Neural progenitor cell (in vitro differentiated cells): ENCODE measurements at regions not wholly inside any gene's neighbourhood (a gene's known extent, or its start where the extent isn't known, plus 50 kb on each side); places are given as distances from the start of the nearest gene placed in this dataset.
A peak's percentile ranks its signal among the peaks of the same experiment; 100 is the strongest.

Experiments
- DNase-seq: peaks from one replicate; pipeline ENCODE4 v3.0.0-alpha.2; 2016; ENCODE audit warnings: low spot score
- H2AFZ ChIP-seq: fragments of 200-600 bp; sonication (generic); replicated peaks from 2 replicates; pipeline ENCODE4 v1.6.1; 2016; ENCODE audit warnings: antibody characterized with exemption
- H3F3A ChIP-seq: fragments of 200-600 bp; sonication (generic); 2 replicates; pipeline ENCODE4 v1.6.1; 2016; ENCODE audit warnings: antibody characterized with exemption, low read depth
- H3K27ac ChIP-seq: fragments of 200-600 bp; sonication (generic); 2 replicates; pipeline ENCODE4 v1.5.1; 2016; ENCODE audit warnings: mild to moderate bottlenecking
- H3K27me3 ChIP-seq: fragments of 200-600 bp; sonication (generic); 2 replicates; pipeline ENCODE4 v1.6.1; 2016; ENCODE audit warnings: mild to moderate bottlenecking, moderate library complexity
- H3K36me3 ChIP-seq: fragments of 200-600 bp; sonication (generic); 2 replicates; pipeline ENCODE4 v1.5.1; 2016
- H3K4me1 ChIP-seq: fragments of 200-600 bp; sonication (generic); 2 replicates; pipeline ENCODE4 v1.6.1; 2016; ENCODE audit warnings: mixed run types
- H3K4me2 ChIP-seq: fragments of 200-600 bp; sonication (generic); 2 replicates; pipeline ENCODE4 v1.6.1; 2016
- H3K4me3 ChIP-seq: fragments of 200-600 bp; sonication (generic); 2 replicates; pipeline ENCODE4 v1.5.1; 2016
- H3K79me2 ChIP-seq: fragments of 200-600 bp; sonication (generic); 2 replicates; pipeline ENCODE4 v1.6.1; 2016; ENCODE audit warnings: low read depth
- H3K9ac ChIP-seq: fragments of 200-600 bp; sonication (generic); 2 replicates; pipeline ENCODE4 v1.6.1; 2016
- H3K9me3 ChIP-seq: fragments of 200-600 bp; sonication (generic); 2 replicates; pipeline ENCODE4 v1.5.1; 2016; ENCODE audit warnings: low read depth
- H4K20me1 ChIP-seq: fragments of 200-600 bp; sonication (generic); 2 replicates; pipeline ENCODE4 v1.6.1; 2016; ENCODE audit warnings: low read depth
- H3K27ac Mint-ChIP-seq: 3 replicates; pipeline ENCODE4 v1.8.0; 2021; ENCODE audit warnings: mixed read lengths
- H3K27me3 Mint-ChIP-seq: 2 replicates; pipeline ENCODE4 v1.8.0; 2022; ENCODE audit warnings: low read depth, mild to moderate bottlenecking, inconsistent platforms, moderate library complexity, mixed read lengths; ENCODE audit not compliant: insufficient read depth
- H3K36me3 Mint-ChIP-seq: 3 replicates; pipeline ENCODE4 v1.8.0; 2021; ENCODE audit warnings: mixed read lengths
- H3K4me1 Mint-ChIP-seq: 3 replicates; pipeline ENCODE4 v1.8.0; 2021; ENCODE audit warnings: mixed read lengths
- H3K4me3 Mint-ChIP-seq: 3 replicates; pipeline ENCODE4 v1.8.0; 2021; ENCODE audit warnings: mild to moderate bottlenecking, moderate library complexity, mixed read lengths
- H3K9me3 Mint-ChIP-seq: 3 replicates; pipeline ENCODE4 v1.8.0; 2020; ENCODE audit warnings: mixed read lengths
- EZH2 ChIP-seq: fragments of 200-600 bp; sonication (generic); IDR thresholded peaks from 2 replicates; pipeline ENCODE4 v1.6.1; 2017; ENCODE audit warnings: antibody characterized with exemption, mild to moderate bottlenecking, moderate library complexity
- EZH2phosphoT487 ChIP-seq: fragments of 200-600 bp; sonication (generic); IDR thresholded peaks from 2 replicates; pipeline ENCODE4 v1.6.1; 2017; ENCODE audit warnings: antibody characterized with exemption
- TF ChIP-seq, protein P1 (sequence below): fragments of 200-600 bp; sonication (generic); IDR thresholded peaks from 2 replicates; pipeline ENCODE4 v1.5.1; 2017; ENCODE audit warnings: antibody characterized with exemption, mild to moderate bottlenecking

DNA sequence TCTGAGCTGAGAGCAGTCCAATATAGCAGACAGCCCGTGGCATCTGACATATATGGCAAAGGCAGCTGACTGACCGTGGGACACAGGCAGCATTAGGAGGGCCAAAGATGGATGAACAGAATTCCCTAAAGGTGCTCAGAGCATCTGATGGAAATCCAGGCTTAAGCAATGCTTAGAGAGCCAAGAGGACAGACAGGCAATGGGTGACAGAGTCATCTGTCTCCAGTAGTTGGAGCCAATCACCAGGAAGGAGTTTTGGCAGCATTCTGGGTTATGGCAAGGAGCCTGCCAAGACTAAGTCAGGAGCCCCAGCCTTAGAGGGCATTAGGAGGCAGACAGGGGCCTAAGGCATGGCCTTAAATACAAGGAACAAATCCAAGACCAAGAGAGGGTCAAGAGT lies 153.3 kb upstream of the USP9X start:
- no peak overlapping the region for H3K27ac Mint-ChIP-seq
- H4K20me1 ChIP-seq = no peaks in the 10 kb centered on the region
- no peaks in the 10 kb centered on the region for H3K9me3 ChIP-seq
- peaks cover 2% of the 10 kb centered on the region for H3K27me3 Mint-ChIP-seq
- peaks cover 12% of the 10 kb centered on the region for H3K4me1 Mint-ChIP-seq
- H3K4me2 ChIP-seq = no peak overlapping the region
- no peak overlapping the region for H3K9ac ChIP-seq
- no peaks in the 10 kb centered on the region for H3F3A ChIP-seq
- TF ChIP-seq, protein P1, sequence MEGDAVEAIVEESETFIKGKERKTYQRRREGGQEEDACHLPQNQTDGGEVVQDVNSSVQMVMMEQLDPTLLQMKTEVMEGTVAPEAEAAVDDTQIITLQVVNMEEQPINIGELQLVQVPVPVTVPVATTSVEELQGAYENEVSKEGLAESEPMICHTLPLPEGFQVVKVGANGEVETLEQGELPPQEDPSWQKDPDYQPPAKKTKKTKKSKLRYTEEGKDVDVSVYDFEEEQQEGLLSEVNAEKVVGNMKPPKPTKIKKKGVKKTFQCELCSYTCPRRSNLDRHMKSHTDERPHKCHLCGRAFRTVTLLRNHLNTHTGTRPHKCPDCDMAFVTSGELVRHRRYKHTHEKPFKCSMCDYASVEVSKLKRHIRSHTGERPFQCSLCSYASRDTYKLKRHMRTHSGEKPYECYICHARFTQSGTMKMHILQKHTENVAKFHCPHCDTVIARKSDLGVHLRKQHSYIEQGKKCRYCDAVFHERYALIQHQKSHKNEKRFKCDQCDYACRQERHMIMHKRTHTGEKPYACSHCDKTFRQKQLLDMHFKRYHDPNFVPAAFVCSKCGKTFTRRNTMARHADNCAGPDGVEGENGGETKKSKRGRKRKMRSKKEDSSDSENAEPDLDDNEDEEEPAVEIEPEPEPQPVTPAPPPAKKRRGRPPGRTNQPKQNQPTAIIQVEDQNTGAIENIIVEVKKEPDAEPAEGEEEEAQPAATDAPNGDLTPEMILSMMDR = no peak
- TF ChIP-seq EZH2 (no peak), EZH2phosphoT487 (no peak)
- no peaks in the 10 kb centered on the region for H3K27me3 ChIP-seq
- peaks cover 14% of the 10 kb centered on the region for H3K9me3 Mint-ChIP-seq
- no peak overlapping the region for H3K4me3 Mint-ChIP-seq
- H3K36me3 ChIP-seq = no peaks in the 10 kb centered on the region
- no peak overlapping the region for H3K27ac ChIP-seq
- H3K4me1 ChIP-seq = peaks cover 11% of the 10 kb centered on the region
- H3K79me2 ChIP-seq = no peaks in the 10 kb centered on the region
- DNase-seq = no peak
- no peaks in the 10 kb centered on the region for H3K36me3 Mint-ChIP-seq
- H3K4me3 ChIP-seq = no peak overlapping the region
- H2AFZ ChIP-seq = no peak overlapping the region

DNA sequence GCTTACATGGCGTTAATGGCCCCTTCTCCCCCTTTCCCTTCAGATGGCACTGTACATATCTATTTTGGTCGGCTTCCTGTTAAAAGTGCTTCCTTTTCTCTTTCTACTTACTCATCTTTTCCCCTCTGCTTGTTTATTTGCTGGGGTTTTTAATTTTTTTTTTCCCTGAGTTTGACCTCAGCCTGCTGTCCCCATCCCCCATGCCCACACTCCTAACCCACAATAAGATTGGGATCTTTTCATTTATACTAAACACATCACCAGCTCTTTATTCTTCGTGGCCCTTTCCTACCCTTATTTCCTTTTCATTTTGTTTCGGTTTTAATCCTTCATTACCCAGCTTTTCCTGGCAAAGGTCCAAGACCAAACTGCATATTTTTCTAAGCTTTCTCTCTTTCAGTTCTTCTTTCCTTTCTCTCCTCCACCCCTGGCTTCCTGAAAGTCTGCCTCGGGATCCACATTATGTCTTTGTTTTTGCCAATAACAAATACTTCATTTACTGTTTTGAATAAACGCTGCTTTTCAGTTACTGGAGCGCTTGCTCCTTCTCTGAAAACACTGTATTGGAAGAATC lies 152.0 kb upstream of the USP9X start:
- Histone ChIP-seq H3K9me3 (no peaks in the 10 kb centered on the region), H3K4me2 (peak overlapping the region; percentile 38), H3K36me3 (no peaks in the 10 kb centered on the region), H3K27me3 (no peaks in the 10 kb centered on the region), H3K9ac (no peak overlapping the region), H3K27ac (no peak overlapping the region), H3F3A (no peaks in the 10 kb centered on the region), H2AFZ (peak overlapping the region; percentile 87), H4K20me1 (no peaks in the 10 kb centered on the region), H3K79me2 (no peaks in the 10 kb centered on the region), H3K4me3 (no peak overlapping the region), H3K4me1 (peaks cover 11% of the 10 kb centered on the region)
- TF ChIP-seq, protein P1 = no peak
- TF ChIP-seq EZH2 = no peak
- no peak for TF ChIP-seq EZH2phosphoT487
- Mint-ChIP-seq H3K9me3 (peaks cover 16% of the 10 kb centered on the region), H3K4me3 (peak overlapping the region; percentile 24), H3K36me3 (no peaks in the 10 kb centered on the region), H3K4me1 (peaks cover 12% of the 10 kb centered on the region), H3K27ac (peak overlapping the region; percentile 28), H3K27me3 (peaks cover 2% of the 10 kb centered on the region)
- no peak for DNase-seq

DNA sequence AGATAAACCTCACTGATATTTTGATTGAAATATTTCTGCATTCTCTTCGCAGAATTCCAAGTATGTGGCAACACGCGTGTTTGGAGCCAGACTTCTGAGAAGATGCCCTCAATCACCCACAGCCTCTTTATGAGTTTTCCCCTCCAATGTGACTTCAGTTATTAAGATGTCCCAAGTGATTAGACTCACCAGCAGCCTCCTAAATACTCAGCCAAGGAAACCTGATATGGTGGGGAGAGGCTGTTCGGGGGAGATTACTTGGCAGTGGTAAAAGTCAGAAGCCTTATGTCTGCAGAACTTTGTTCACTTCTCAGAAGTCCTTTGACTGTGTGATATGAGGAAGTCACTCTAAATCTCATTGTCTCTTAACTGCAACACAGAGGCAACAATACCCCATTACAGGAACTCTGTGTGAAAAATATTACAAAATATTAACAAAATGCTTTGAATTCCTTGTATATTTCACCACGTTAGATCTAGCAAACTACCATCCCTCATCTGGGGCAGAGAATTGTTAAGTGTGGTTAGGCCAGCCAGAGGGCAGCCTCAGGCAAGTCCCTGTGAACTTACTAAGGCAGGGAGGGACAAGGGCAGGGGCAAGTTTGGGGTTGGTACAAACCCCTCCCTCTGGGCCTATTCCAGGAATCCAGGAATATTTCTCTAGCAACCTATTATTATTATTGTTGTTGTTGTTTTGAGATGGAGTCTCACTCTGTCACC lies 151.4 kb upstream of the USP9X start:
- Histone ChIP-seq H3K4me1 (peaks cover 11% of the 10 kb centered on the region), H4K20me1 (no peaks in the 10 kb centered on the region), H3K9me3 (no peaks in the 10 kb centered on the region), H3K79me2 (no peaks in the 10 kb centered on the region), H3K4me2 (peak overlapping the region; percentile 38), H3K4me3 (no peak overlapping the region), H3K27me3 (no peaks in the 10 kb centered on the region), H3F3A (no peaks in the 10 kb centered on the region), H3K9ac (no peak overlapping the region), H3K27ac (no peak overlapping the region), H3K36me3 (no peaks in the 10 kb centered on the region), H2AFZ (peak overlapping the region; percentile 87)
- Mint-ChIP-seq H3K9me3 (peaks cover 16% of the 10 kb centered on the region), H3K4me1 (peaks cover 12% of the 10 kb centered on the region), H3K27me3 (peaks cover 2% of the 10 kb centered on the region), H3K36me3 (no peaks in the 10 kb centered on the region), H3K4me3 (no peak overlapping the region), H3K27ac (peak overlapping the region; percentile 28)
- peak; percentile 3 for DNase-seq
- TF ChIP-seq EZH2 (no peak), EZH2phosphoT487 (no peak)
- TF ChIP-seq, protein P1 = no peak
